Skin epidermis (tissue), 12 donors: ENCODE measurements at regions not wholly inside any gene's neighbourhood (a gene's known extent, or its start where the extent isn't known, plus 50 kb on each side); places are given as distances from the start of the nearest gene placed in this dataset.
"Not testable (repeated sequence)": the region's sequence is repeated elsewhere in the genome, so short reads cannot be mapped to it uniquely, and the experiment has no call there.

Experiments used
- H3K27ac ChIP-seq, 21 experiments: fragments of 200-600 bp; sonication (generic) in 11 of 21; one replicate each; pipeline ENCODE4 v1.5.0; 2020; ENCODE audit warnings: mild to moderate bottlenecking in 3 of 21, inconsistent platforms in 2 of 21, moderate library complexity in 2 of 21
- H3K4me3 ChIP-seq, 7 experiments: fragments of 200-600 bp; sonication (generic) in 2 of 7; one replicate each; pipeline ENCODE4 v1.5.0; 2020; ENCODE audit warnings: inconsistent platforms in 2 of 7, mild to moderate bottlenecking in 2 of 7, moderate library complexity in 1 of 7

GRCh38 chr11:23875176-23875850 lies 621.5 kb upstream of the LUZP2 start:
- no peak overlapping the region for H3K4me3 ChIP-seq
- H3K27ac ChIP-seq, result no peak overlapping the region

GRCh38 chr11:23883426-23884048 lies 613.3 kb upstream of the LUZP2 start:
- not testable (repeated sequence) for H3K27ac ChIP-seq, H3K4me3 ChIP-seq

GRCh38 chr11:23884341-23884740 lies 612.5 kb upstream of the LUZP2 start:
- Histone ChIP-seq H3K4me3 (no peak overlapping the region), H3K27ac (no peak overlapping the region)

GRCh38 chr11:23885801-23886200 lies 611.1 kb upstream of the LUZP2 start:
- Histone ChIP-seq H3K27ac (no peak overlapping the region), H3K4me3 (no peak overlapping the region)

- H3K27ac ChIP-seq, result not testable (repeated sequence)
Observed at GRCh38 chr11:23887122-23887521, 609.7 kb upstream of the LUZP2 start.

GRCh38 chr11:23893126-23893525 lies 603.7 kb upstream of the LUZP2 start:
- no peak overlapping the region for H3K4me3 ChIP-seq
- no peak overlapping the region for H3K27ac ChIP-seq

More at GRCh38 chr11:23887122-23887521, 609.7 kb upstream of the LUZP2 start:
- not testable (repeated sequence) for H3K4me3 ChIP-seq

- H3K27ac ChIP-seq, result peak overlapping the region in 2 of 21 experiments; percentile 1 to 60
Observed at GRCh38 chr11:23897453-23898286, 599.2 kb upstream of the LUZP2 start.

GRCh38 chr11:23903044-23903704 lies 593.7 kb upstream of the LUZP2 start:
- H3K27ac ChIP-seq, result no peak overlapping the region
- no peak overlapping the region for H3K4me3 ChIP-seq

More at GRCh38 chr11:23897453-23898286, 599.2 kb upstream of the LUZP2 start:
- no peak overlapping the region for H3K4me3 ChIP-seq

- H3K4me3 ChIP-seq, result no peak overlapping the region
- no peak overlapping the region for H3K27ac ChIP-seq
Observed at GRCh38 chr11:23919455-23919854, 577.4 kb upstream of the LUZP2 start.

GRCh38 chr11:23923357-23923756 lies 573.5 kb upstream of the LUZP2 start:
- H3K4me3 ChIP-seq, result no peak overlapping the region
- H3K27ac ChIP-seq, result no peak overlapping the region

- no peak overlapping the region for H3K27ac ChIP-seq
- no peak overlapping the region for H3K4me3 ChIP-seq
Observed at GRCh38 chr11:23924226-23924625, 572.6 kb upstream of the LUZP2 start.

GRCh38 chr11:23931443-23931842 lies 565.4 kb upstream of the LUZP2 start:
- no peak overlapping the region for H3K4me3 ChIP-seq
- no peak overlapping the region for H3K27ac ChIP-seq

- Histone ChIP-seq H3K4me3 (no peak overlapping the region), H3K27ac (no peak overlapping the region)
Observed at GRCh38 chr11:23932485-23932898, 564.4 kb upstream of the LUZP2 start.

GRCh38 chr11:23933721-23934120 lies 563.1 kb upstream of the LUZP2 start:
- H3K27ac ChIP-seq, result no peak overlapping the region
- H3K4me3 ChIP-seq, result no peak overlapping the region

- H3K4me3 ChIP-seq, H3K27ac ChIP-seq: not testable (repeated sequence)
Observed at GRCh38 chr11:23934671-23935270, 562.1 kb upstream of the LUZP2 start.

- H3K4me3 ChIP-seq, H3K27ac ChIP-seq: not testable (repeated sequence)
Observed at GRCh38 chr11:23942117-23942815, 554.6 kb upstream of the LUZP2 start.

GRCh38 chr11:23944923-23945322 lies 551.9 kb upstream of the LUZP2 start:
- Histone ChIP-seq H3K4me3 (no peak overlapping the region), H3K27ac (no peak overlapping the region)

GRCh38 chr11:23947883-23948282 lies 549.0 kb upstream of the LUZP2 start:
- Histone ChIP-seq H3K27ac (no peak overlapping the region), H3K4me3 (no peak overlapping the region)

GRCh38 chr11:23948851-23949250 lies 548.0 kb upstream of the LUZP2 start:
- H3K27ac ChIP-seq, result no peak overlapping the region
- H3K4me3 ChIP-seq, result no peak overlapping the region
